Loucy (cell line): ENCODE measurements at regions not wholly inside any gene's neighbourhood (a gene's known extent, or its start where the extent isn't known, plus 50 kb on each side); places are given as distances from the start of the nearest gene placed in this dataset.

Source experiments
- H2AFZ ChIP-seq: fragments of 200-600 bp; sonication (generic); 2 replicates; pipeline ENCODE4 v1.6.0; 2016; ENCODE audit warnings: antibody characterized with exemption, mild to moderate bottlenecking, low read length, moderate library complexity
- H3F3A ChIP-seq: fragments of 200-600 bp; 2 replicates; pipeline ENCODE4 v1.6.0; 2016; ENCODE audit warnings: antibody characterized with exemption, low read depth, mild to moderate bottlenecking
- H3K27me3 ChIP-seq: fragments of 200-600 bp; sonication (generic); 2 replicates; pipeline ENCODE4 v1.6.1; 2014; ENCODE audit warnings: low read length, mild to moderate bottlenecking; ENCODE audit not compliant: insufficient read depth, poor library complexity, severe bottlenecking
- H3K36me3 ChIP-seq: fragments of 200-600 bp; sonication (generic); 2 replicates; pipeline ENCODE4 v1.6.1; 2016; ENCODE audit warnings: low read length; ENCODE audit not compliant: insufficient read depth
- H3K4me1 ChIP-seq: fragments of 200-600 bp; sonication (generic); 2 replicates; pipeline ENCODE4 v1.5.1; 2014; ENCODE audit warnings: low read length, mild to moderate bottlenecking; ENCODE audit not compliant: insufficient read depth, poor library complexity, severe bottlenecking
- H3K4me2 ChIP-seq: fragments of 200-600 bp; sonication (generic); 2 replicates; pipeline ENCODE4 v1.6.0; 2014; ENCODE audit warnings: antibody characterized with exemption, low read length, low read depth, mild to moderate bottlenecking; ENCODE audit not compliant: poor library complexity, severe bottlenecking
- H3K4me3 ChIP-seq: fragments of 200-600 bp; sonication (generic); 2 replicates; pipeline ENCODE4 v1.5.1; 2014; ENCODE audit warnings: low read length, mild to moderate bottlenecking, mixed read lengths; ENCODE audit not compliant: poor library complexity, severe bottlenecking
- H3K79me2 ChIP-seq: fragments of 200-600 bp; sonication (generic); 2 replicates; pipeline ENCODE4 v1.6.1; 2014; ENCODE audit warnings: low read length; ENCODE audit not compliant: insufficient read depth
- H3K9ac ChIP-seq: fragments of 200-600 bp; sonication (generic); 2 replicates; pipeline ENCODE4 v1.6.0; 2014; ENCODE audit warnings: mild to moderate bottlenecking, low read depth, low read length, moderate library complexity; ENCODE audit not compliant: poor library complexity, severe bottlenecking
- H3K9me2 ChIP-seq: fragments of 200-600 bp; sonication (generic); replicated peaks from 2 replicates; pipeline ENCODE4 v1.6.1; 2016; ENCODE audit warnings: low read depth, low read length, mixed read lengths
- H3K9me3 ChIP-seq: fragments of 200-600 bp; sonication (generic); 2 replicates; pipeline ENCODE4 v1.6.1; 2014; ENCODE audit warnings: mild to moderate bottlenecking, antibody characterized with exemption, low read length, low read depth; ENCODE audit not compliant: insufficient read depth
- H4K20me1 ChIP-seq: fragments of 200-600 bp; sonication (generic); 2 replicates; pipeline ENCODE4 v1.6.0; 2014; ENCODE audit warnings: antibody characterized with exemption, low read length, mild to moderate bottlenecking; ENCODE audit not compliant: insufficient read depth, poor library complexity, severe bottlenecking
- CTCF ChIP-seq: fragments of 200-600 bp; sonication (generic); conservative IDR thresholded peaks from 2 replicates; pipeline ENCODE4 v1.5.1; 2014; ENCODE audit warnings: mild to moderate bottlenecking, antibody characterized with exemption, low read length
- EZH2phosphoT487 ChIP-seq: fragments of 200-600 bp; IDR thresholded peaks from 2 replicates; pipeline ENCODE4 v1.6.1; 2018; ENCODE audit warnings: antibody characterized with exemption, mild to moderate bottlenecking, moderate library complexity, borderline replicate concordance

GRCh38 chr14:61203081-61203753, 77.9 kb downstream of the TMEM30B start:
- no peak overlapping the region for H3K9ac ChIP-seq
- no peaks in the 10 kb centered on the region for H3F3A ChIP-seq
- no peak for TF ChIP-seq CTCF
- no peak for TF ChIP-seq EZH2phosphoT487
- no peak overlapping the region for H3K4me3 ChIP-seq
- H3K36me3 ChIP-seq, result no peaks in the 10 kb centered on the region
- no peaks in the 10 kb centered on the region for H4K20me1 ChIP-seq
- no peak overlapping the region for H3K4me2 ChIP-seq
- H3K9me3 ChIP-seq, result no peaks in the 10 kb centered on the region
- H3K4me1 ChIP-seq, result no peaks in the 10 kb centered on the region
- H3K79me2 ChIP-seq, result no peaks in the 10 kb centered on the region
- H2AFZ ChIP-seq, result no peak overlapping the region
- no peaks in the 10 kb centered on the region for H3K27me3 ChIP-seq
- H3K9me2 ChIP-seq, result no peaks in the 10 kb centered on the region

- no peaks in the 10 kb centered on the region for H3K4me1 ChIP-seq
- no peak overlapping the region for H3K4me2 ChIP-seq
- no peak for TF ChIP-seq EZH2phosphoT487
- TF ChIP-seq CTCF, result no peak
- H3K4me3 ChIP-seq, result no peak overlapping the region
- no peak overlapping the region for H3K9ac ChIP-seq
- H3K27me3 ChIP-seq, result no peaks in the 10 kb centered on the region
- no peaks in the 10 kb centered on the region for H3F3A ChIP-seq
- no peak overlapping the region for H2AFZ ChIP-seq
- H3K9me3 ChIP-seq, result no peaks in the 10 kb centered on the region
- H3K36me3 ChIP-seq, result no peaks in the 10 kb centered on the region
- no peaks in the 10 kb centered on the region for H4K20me1 ChIP-seq
- no peaks in the 10 kb centered on the region for H3K79me2 ChIP-seq
- H3K9me2 ChIP-seq, result no peaks in the 10 kb centered on the region
These were observed 79.0 kb downstream of the TMEM30B start for GRCh38 chr14:61202124-61202523.

- Histone ChIP-seq H3K9me3 (no peaks in the 10 kb centered on the region), H3K9ac (no peak overlapping the region), H2AFZ (no peak overlapping the region), H3K9me2 (no peaks in the 10 kb centered on the region), H4K20me1 (no peaks in the 10 kb centered on the region), H3K4me1 (no peaks in the 10 kb centered on the region), H3K4me2 (no peak overlapping the region), H3K79me2 (no peaks in the 10 kb centered on the region), H3K27me3 (no peaks in the 10 kb centered on the region), H3K36me3 (no peaks in the 10 kb centered on the region), H3K4me3 (no peak overlapping the region), H3F3A (no peaks in the 10 kb centered on the region)
- no peak for TF ChIP-seq CTCF
- no peak for TF ChIP-seq EZH2phosphoT487
These were observed 80.0 kb downstream of the TMEM30B start for GRCh38 chr14:61201171-61201570.
